HL-60 (cell line): ENCODE measurements at regions not wholly inside any gene's neighbourhood (a gene's known extent, or its start where the extent isn't known, plus 50 kb on each side); places are given as distances from the start of the nearest gene placed in this dataset.

ENCODE experiments used
- DNase-seq, 2 experiments: peaks; one replicate each; pipeline ENCODE4 v3.0.0-alpha.2; 2010 to 2020; ENCODE audit warnings: low read depth in 1 of 2, low spot score in 1 of 2
- H3K27ac ChIP-seq: fragments of 250-450 bp; sonication (Bioruptor Pico); replicated peaks from 2 replicates; pipeline ENCODE4 v1.5.1; 2020; ENCODE audit warnings: mild to moderate bottlenecking, moderate library complexity
- H3K27me3 ChIP-seq: fragments of 250-450 bp; sonication (Bioruptor Pico); 2 replicates; pipeline ENCODE4 v1.5.1; 2021; ENCODE audit warnings: mild to moderate bottlenecking, moderate library complexity; ENCODE audit not compliant: insufficient read depth, poor library complexity, severe bottlenecking
- H3K4me3 ChIP-seq: replicated peaks from 2 replicates; pipeline ENCODE4 v1.5.1; 2011; ENCODE audit warnings: mild to moderate bottlenecking, control low read depth, low read length; ENCODE audit not compliant: insufficient read depth
- CTCF ChIP-seq: IDR thresholded peaks from one replicate; pipeline ENCODE4 v1.5.1; 2011; ENCODE audit warnings: low read length, control low read depth, inconsistent platforms; ENCODE audit not compliant: insufficient read depth
- GABPA ChIP-seq: IDR thresholded peaks from 2 replicates; pipeline ENCODE4 v1.6.1; 2012; ENCODE audit warnings: low read depth
- POLR2AphosphoS5 ChIP-seq: IDR thresholded peaks from 2 replicates; pipeline ENCODE4 v1.6.1; 2012; ENCODE audit warnings: low read depth
- SPI1 ChIP-seq: IDR thresholded peaks from 2 replicates; pipeline ENCODE4 v1.6.1; 2012; ENCODE audit warnings: low read depth, mild to moderate bottlenecking, borderline replicate concordance
- TF ChIP-seq, protein P1 (sequence below): IDR thresholded peaks from 2 replicates; pipeline ENCODE4 v1.6.1; 2012; ENCODE audit warnings: low read depth; ENCODE audit not compliant: insufficient replicate concordance

GRCh38 chr2:81648370-81648769, 1343.8 kb upstream of the LRRTM1 start:
- DNase-seq, result no peak
- no peak overlapping the region for H3K4me3 ChIP-seq
- no peaks in the 10 kb centered on the region for H3K27me3 ChIP-seq
- H3K27ac ChIP-seq, result no peak overlapping the region
- TF ChIP-seq SPI1, result no peak
- TF ChIP-seq, protein P1, sequence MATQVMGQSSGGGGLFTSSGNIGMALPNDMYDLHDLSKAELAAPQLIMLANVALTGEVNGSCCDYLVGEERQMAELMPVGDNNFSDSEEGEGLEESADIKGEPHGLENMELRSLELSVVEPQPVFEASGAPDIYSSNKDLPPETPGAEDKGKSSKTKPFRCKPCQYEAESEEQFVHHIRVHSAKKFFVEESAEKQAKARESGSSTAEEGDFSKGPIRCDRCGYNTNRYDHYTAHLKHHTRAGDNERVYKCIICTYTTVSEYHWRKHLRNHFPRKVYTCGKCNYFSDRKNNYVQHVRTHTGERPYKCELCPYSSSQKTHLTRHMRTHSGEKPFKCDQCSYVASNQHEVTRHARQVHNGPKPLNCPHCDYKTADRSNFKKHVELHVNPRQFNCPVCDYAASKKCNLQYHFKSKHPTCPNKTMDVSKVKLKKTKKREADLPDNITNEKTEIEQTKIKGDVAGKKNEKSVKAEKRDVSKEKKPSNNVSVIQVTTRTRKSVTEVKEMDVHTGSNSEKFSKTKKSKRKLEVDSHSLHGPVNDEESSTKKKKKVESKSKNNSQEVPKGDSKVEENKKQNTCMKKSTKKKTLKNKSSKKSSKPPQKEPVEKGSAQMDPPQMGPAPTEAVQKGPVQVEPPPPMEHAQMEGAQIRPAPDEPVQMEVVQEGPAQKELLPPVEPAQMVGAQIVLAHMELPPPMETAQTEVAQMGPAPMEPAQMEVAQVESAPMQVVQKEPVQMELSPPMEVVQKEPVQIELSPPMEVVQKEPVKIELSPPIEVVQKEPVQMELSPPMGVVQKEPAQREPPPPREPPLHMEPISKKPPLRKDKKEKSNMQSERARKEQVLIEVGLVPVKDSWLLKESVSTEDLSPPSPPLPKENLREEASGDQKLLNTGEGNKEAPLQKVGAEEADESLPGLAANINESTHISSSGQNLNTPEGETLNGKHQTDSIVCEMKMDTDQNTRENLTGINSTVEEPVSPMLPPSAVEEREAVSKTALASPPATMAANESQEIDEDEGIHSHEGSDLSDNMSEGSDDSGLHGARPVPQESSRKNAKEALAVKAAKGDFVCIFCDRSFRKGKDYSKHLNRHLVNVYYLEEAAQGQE, result no peak

- DNase-seq, result no peak
- TF ChIP-seq, protein P1, result no peak
- TF ChIP-seq CTCF (no peak), SPI1 (no peak), POLR2AphosphoS5 (no peak), GABPA (no peak)
- Histone ChIP-seq H3K27ac (no peak overlapping the region), H3K27me3 (no peaks in the 10 kb centered on the region), H3K4me3 (no peak overlapping the region)
Observed at GRCh38 chr2:81647715-81648230, 1343.2 kb upstream of the LRRTM1 start.

GRCh38 chr2:81645745-81646301, 1341.3 kb upstream of the LRRTM1 start:
- no peak overlapping the region for H3K4me3 ChIP-seq
- no peak overlapping the region for H3K27ac ChIP-seq
- H3K27me3 ChIP-seq, result no peaks in the 10 kb centered on the region
- DNase-seq, result no peak
- TF ChIP-seq CTCF, result no peak
- no peak for TF ChIP-seq GABPA
- no peak for TF ChIP-seq SPI1
- TF ChIP-seq POLR2AphosphoS5, result no peak
- TF ChIP-seq, protein P1, result no peak
